ENCODE measurements at regions not wholly inside any gene's neighbourhood (a gene's known extent, or its start where the extent isn't known, plus 50 kb on each side); places are given as distances from the start of the nearest gene placed in this dataset.

DNA sequence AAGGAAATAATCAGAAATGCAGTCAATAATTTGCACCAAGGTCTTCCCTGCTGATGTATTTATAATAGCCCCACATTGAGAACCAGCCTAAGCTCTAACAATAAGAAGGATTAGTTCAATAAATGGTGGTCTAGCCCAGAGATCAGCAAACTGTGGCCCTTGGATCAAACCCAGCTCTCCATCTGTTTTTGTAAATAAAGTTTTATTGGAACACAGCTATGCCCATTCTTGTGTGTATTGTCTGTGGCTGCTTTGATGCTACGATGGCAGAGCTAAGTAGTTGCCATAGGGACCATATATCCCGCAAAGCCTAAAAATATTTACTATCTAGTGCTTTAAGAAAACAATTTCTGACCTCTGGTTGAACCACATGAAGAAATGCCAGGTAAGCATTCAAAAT lies 154.9 kb downstream of the EMX2 start:
- no peak overlapping the region for H3K4me3 ChIP-seq (replicated peaks in 1 of 2; ENCODE audit: low read depth in 2 of 2, low read length in 2 of 2)
- DNase-seq (ENCODE audit: low read depth in 2 of 2), result no peak
- TF ChIP-seq, protein P1, sequence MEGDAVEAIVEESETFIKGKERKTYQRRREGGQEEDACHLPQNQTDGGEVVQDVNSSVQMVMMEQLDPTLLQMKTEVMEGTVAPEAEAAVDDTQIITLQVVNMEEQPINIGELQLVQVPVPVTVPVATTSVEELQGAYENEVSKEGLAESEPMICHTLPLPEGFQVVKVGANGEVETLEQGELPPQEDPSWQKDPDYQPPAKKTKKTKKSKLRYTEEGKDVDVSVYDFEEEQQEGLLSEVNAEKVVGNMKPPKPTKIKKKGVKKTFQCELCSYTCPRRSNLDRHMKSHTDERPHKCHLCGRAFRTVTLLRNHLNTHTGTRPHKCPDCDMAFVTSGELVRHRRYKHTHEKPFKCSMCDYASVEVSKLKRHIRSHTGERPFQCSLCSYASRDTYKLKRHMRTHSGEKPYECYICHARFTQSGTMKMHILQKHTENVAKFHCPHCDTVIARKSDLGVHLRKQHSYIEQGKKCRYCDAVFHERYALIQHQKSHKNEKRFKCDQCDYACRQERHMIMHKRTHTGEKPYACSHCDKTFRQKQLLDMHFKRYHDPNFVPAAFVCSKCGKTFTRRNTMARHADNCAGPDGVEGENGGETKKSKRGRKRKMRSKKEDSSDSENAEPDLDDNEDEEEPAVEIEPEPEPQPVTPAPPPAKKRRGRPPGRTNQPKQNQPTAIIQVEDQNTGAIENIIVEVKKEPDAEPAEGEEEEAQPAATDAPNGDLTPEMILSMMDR (IDR thresholded peaks at IDR 0.05; ENCODE audit: low read depth, low read length), result no peak

DNA sequence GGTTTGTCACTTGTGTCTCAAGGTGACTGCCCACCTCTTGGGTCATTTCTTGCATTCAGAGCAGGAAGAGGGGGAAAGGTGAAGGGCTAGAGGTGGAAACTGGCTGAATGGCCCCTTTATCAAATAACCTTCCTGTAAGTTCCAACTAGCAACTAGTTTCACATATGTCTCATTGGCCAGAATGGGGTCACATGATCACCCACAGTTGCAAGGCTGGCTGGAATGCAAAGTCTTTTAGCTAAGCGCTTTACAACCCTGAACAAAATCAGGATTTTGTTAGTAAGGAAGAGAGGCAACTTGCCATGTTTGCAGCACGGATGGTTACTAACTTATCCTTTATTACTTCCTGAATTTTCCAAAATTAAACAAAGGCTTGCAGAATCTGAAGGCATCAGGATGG lies 156.3 kb downstream of the EMX2 start:
- TF ChIP-seq, protein P1 (IDR thresholded peaks at IDR 0.05; ENCODE audit: low read depth, low read length), result no peak
- no peak for DNase-seq (ENCODE audit: low read depth in 2 of 2)
- H3K4me3 ChIP-seq (replicated peaks in 1 of 2; ENCODE audit: low read depth in 2 of 2, low read length in 2 of 2), result no peak overlapping the region

DNA sequence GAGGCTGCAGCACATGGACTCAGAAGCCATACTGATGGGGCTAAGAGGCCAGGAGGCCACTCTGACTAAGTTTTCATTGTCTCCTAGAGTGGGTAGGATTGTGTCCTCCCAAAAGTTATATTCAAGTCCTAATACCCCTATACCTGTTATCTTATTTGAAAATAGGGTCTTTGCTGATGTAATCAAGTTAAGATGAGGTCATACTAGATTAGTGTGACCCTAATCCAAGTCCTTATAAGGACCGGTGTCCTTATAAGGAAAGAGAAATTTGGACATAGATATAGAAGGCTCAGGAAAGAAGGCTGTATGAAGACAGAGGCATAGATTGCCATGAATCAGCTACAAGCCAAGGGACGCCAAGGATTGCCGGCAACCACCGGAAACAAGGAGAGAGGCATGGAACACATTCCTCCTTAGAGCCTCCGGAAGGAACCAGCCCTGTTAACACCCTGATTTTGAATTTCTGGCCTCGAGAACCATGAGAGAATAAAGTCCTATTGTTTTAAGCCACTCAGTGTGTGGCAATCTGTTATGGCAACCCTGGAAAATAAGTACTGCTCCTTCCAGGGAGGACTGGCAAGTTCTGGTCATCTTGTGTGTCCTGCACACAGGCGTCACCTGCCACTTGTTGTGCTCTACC lies 157.0 kb downstream of the EMX2 start:
- TF ChIP-seq, protein P1 (IDR thresholded peaks at IDR 0.05; ENCODE audit: low read depth, low read length), result no peak
- no peak overlapping the region for H3K4me3 ChIP-seq (replicated peaks in 1 of 2; ENCODE audit: low read depth in 2 of 2, low read length in 2 of 2)
- DNase-seq (ENCODE audit: low read depth in 2 of 2), result no peak

DNA sequence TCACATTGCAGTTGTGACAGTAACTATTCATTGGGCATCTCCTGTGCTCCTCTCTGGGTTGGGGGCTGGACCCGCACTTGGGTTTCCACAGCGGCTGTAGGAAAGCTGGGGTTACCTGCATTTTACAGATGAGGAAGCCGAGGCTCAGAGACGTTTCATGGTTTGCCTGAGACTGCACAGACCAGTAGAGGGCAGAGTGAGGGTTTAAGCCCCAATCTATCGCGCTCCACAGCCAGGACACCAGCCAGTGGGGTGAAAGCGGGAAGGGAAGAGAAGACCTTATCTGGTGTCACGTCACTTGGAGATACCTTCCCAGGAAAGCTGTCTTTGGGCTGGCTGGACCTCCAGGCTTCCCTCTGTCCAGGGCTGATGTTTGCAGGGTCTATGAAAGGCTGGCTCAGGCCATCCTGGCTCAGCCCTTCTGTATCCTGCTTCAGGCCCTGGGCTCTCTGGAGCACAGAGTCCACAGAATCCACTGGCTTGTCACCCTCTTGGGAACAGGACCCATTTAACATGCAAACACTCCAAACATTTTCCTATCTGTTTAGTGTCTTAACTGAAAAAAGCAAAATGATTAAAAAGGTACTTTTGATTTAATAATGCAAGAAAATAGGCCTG lies 167.7 kb downstream of the EMX2 start:
- no peak overlapping the region for H3K4me3 ChIP-seq (replicated peaks in 1 of 2; ENCODE audit: low read depth in 2 of 2, low read length in 2 of 2)
- TF ChIP-seq, protein P1 (IDR thresholded peaks at IDR 0.05; ENCODE audit: low read depth, low read length), result no peak
- DNase-seq (ENCODE audit: low read depth in 2 of 2), result no peak

DNA sequence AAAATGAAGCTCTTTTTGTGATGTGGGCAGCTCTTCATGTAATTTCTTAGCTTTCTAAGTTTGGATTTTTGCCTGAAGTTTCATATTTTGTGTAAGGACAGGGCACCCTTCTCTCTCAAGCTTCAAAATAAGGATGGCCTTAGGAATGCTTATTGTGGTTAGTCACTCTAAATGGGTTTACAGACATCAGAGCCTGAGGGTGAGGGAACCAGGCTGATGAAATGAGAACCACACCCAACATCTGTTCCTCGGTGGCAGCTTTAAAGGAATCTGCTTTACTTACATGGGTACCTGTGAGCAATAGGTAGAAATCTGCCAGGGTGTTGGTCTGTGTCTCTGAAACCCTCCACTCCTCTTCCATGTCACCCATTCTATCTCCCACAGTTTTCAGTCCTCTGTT lies 174.3 kb downstream of the EMX2 start:
- H3K4me3 ChIP-seq (replicated peaks in 1 of 2; ENCODE audit: low read depth in 2 of 2, low read length in 2 of 2), result no peak overlapping the region
- no peak for DNase-seq (ENCODE audit: low read depth in 2 of 2)
- TF ChIP-seq, protein P1 (IDR thresholded peaks at IDR 0.05; ENCODE audit: low read depth, low read length), result no peak

DNA sequence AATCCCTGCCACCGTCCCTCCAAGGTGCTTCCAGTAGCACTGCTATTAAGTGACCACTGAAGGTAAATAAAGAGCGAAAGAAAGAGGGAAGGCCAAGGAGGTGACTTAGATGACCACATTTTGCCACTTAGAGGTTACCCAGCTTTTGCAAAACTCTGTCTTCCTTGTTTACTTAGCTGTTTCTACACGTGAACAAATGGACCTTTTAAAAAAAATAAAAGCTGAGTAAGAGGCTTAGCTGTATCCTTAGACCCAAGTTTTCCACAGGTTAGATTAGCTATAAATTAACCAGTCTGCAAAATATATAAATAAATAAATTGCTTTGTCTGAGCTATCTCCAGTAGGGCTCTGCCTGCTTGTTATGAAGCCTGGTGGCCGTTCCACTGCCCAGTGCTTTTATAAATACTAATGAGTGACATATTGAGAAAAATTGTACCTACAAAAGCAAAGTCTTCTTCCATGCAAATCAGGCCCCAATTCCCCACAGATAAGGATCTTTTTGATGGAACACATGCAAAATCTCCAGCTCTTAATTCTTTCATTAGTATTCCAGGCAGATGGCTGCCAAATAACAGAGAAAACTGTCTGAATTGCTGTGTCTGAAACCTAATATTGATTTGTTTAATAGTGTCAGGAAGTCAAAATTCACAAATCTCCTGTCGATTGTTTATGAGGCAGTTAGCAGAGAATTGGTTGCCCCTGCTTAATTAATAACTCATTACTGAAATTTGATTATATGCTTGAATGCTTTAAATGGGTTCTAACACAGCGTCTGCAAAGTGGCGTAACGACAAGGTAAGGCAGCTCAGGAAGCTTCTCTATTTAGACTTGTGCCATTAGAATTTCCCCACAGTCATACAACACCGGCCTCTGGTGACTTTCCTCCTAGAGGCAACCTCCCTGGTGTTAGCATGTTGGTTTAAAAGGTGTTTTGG lies 176.7 kb downstream of the EMX2 start:
- TF ChIP-seq, protein P1 (IDR thresholded peaks at IDR 0.05; ENCODE audit: low read depth, low read length), result no peak
- no peak for DNase-seq (ENCODE audit: low read depth in 2 of 2)
- H3K4me3 ChIP-seq (replicated peaks in 1 of 2; ENCODE audit: low read depth in 2 of 2, low read length in 2 of 2), result no peak overlapping the region

Data from cardiac fibroblast (primary cell).